HG03135 (cell line): ENCODE measurements at regions not wholly inside any gene's neighbourhood (a gene's known extent, or its start where the extent isn't known, plus 50 kb on each side); places are given as distances from the start of the nearest gene placed in this dataset.
"Not testable (repeated sequence)": the region's sequence is repeated elsewhere in the genome, so short reads cannot be mapped to it uniquely, and the experiment has no call there.

Source experiments
- ATAC-seq: cut with Tn5 transposase; IDR thresholded peaks from one replicate; pipeline ENCODE4 v1.9.1; 2021; ENCODE audit warnings: mild to moderate bottlenecking, moderate library complexity; ENCODE audit not compliant: unreplicated experiment

DNA sequence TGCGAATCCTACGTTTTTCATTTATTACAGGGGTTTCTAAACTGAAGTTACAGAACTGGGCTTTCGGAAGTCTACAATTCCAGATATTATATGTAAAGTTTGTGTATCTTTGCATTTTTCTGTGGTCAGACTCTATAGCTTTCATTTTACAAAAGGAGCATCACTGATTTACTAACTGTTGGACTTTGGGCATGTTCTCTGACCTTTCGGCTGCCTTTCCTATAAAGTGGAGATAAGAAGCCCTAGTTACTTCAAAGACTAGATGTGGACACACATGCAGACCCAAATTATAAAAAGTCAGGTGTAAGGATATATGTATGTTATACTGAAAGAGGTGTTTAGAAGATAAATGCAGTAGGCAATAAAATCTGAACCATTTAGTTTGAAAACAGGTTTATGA, 126.6 kb upstream of the PRKCQ start:
- ATAC-seq = no peak

GRCh38 chr10:6704896-6705295, 124.8 kb upstream of the PRKCQ start:
- ATAC-seq = no peak

GRCh38 chr10:6702833-6703232, 122.8 kb upstream of the PRKCQ start:
- ATAC-seq = not testable (repeated sequence)

- no peak for ATAC-seq
Measured at GRCh38 chr10:6702030-6702429, 122.0 kb upstream of the PRKCQ start.

DNA sequence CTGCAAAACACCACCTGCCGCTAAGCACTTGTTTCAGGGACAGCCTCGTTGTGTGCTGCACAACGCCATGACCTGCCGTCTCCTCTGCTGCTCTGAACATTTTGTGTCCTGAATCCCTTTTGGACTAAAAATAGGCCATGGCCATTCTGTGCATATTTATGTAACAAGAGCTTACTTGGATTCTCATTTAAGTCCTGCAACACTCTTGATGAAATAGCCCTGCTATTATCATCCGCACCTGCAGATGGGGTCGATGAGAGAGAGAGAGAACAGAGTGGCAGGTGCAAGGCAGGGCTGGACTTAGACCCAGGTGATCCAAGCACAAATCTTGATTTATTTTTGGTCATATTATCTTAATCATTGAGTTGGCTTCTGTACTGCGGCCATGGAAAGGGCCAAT, 121.2 kb upstream of the PRKCQ start:
- no peak for ATAC-seq

GRCh38 chr10:6700066-6700465, 120.0 kb upstream of the PRKCQ start:
- ATAC-seq = no peak

- no peak for ATAC-seq
Measured at GRCh38 chr10:6699336-6699735, 119.3 kb upstream of the PRKCQ start.

DNA sequence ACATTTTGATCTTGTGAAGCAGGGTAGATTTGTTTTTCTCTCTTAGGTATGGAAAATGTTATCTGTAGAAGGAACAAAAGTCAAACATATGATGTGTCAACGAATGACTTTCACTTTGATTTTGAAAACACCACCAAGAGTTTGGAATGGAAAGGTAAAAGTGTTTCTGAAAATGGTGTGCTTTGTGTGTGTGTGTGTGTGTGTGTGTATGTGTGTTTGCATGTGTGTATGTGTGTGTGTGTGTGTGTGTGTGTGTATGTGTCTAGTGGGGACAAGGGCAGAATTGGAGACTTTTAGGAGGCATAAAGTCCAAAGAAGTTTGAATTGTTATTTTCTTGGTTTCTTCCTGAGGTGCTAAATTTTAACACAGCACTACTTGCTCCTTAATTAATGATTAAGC, 115.4 kb upstream of the PRKCQ start:
- ATAC-seq = no peak

GRCh38 chr10:6694447-6695140, 114.5 kb upstream of the PRKCQ start:
- ATAC-seq = no peak

- ATAC-seq = no peak
Measured at GRCh38 chr10:6692856-6693255, 112.8 kb upstream of the PRKCQ start.

- no peak for ATAC-seq
Measured at GRCh38 chr10:6692103-6692502, 112.0 kb upstream of the PRKCQ start.

DNA sequence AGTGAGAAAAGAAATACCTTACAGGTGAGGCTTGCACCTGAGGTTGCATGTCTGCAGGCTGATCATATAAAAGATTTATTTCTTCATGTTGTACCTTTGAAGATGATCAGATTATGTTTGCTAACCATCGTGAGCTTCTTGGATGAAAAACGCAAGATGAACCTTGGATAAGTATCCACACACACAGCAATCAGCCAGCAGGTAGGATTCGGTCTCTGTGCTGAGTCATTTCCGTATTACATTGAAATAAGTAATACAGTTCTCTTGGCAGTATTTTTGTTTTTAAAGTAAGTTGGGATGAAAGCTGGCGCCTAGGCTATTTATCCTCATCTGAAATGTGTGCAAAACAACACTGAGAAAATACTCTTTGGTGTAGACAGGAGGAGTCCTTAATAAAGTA, 109.0 kb upstream of the PRKCQ start:
- no peak for ATAC-seq

DNA sequence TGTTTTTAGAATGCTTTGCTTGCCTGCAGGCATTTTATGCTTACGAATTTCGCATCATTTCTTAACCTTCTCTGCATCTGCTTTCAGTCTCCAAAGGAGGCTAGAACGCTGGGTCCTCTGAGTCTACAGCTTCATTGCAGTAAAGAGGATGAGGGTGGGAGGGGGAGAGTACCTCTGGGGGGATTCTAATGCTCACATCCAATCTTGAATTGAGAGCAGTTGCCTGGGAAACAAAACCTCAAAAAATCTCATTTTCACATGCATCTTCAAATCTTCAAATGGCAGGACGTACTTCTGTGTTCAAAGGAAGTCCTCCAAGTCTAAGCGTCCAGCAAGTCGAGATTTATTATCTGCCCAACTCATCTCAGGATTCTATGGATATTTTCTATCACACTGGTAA, 100.7 kb upstream of the PRKCQ start:
- ATAC-seq = no peak

- no peak for ATAC-seq
Measured at GRCh38 chr10:6678956-6679355, 98.9 kb upstream of the PRKCQ start.

GRCh38 chr10:6678211-6678803, 98.2 kb upstream of the PRKCQ start:
- no peak for ATAC-seq

DNA sequence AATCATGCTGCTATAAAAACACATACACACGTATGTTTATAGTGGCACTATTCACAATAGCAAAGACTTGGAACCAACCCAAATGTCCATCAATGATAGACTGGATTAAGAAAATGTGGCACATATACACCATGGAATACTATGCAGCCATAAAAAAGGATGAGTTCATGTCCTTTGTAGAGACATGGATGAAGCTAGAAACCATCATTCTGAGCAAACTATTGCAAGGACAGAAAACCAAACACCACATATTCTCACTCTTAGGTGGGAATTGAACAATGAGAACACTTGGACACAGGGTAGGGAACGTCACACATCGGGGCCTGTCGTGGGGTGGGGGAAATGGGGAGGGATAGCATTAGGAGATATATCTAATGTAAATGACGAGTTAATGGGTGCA, 97.1 kb upstream of the PRKCQ start:
- ATAC-seq = not testable (repeated sequence)

GRCh38 chr10:6674291-6674690, 94.2 kb upstream of the PRKCQ start:
- ATAC-seq = no peak

GRCh38 chr10:6671976-6672375, 91.9 kb upstream of the PRKCQ start:
- no peak for ATAC-seq

DNA sequence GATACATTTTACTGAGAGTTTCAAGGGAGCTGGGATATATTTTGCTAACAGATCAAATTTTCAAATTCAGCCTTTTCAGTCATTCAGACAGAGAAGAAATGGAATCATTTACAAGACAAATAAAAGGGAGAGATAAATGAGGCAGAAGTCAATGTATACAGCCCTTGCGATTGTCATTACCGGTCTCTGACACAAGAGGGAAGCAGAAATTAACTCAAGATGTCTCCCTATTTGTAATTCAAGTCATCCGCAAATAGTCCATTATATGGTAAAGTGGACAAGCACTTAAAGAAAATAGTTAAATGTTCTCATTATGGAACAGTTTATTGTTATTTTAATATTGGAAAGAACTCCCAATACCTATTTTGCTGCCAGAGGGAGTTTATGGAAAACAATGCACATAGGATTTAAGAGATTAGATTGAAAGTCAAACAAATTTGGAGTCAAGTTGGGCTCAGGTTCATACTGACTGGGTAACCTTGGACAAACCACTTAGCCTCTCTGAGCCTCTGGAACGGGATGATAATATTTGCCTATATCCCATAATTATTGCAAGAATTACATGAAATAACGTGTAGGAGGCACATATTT, 89.3 kb upstream of the PRKCQ start:
- ATAC-seq = no peak

DNA sequence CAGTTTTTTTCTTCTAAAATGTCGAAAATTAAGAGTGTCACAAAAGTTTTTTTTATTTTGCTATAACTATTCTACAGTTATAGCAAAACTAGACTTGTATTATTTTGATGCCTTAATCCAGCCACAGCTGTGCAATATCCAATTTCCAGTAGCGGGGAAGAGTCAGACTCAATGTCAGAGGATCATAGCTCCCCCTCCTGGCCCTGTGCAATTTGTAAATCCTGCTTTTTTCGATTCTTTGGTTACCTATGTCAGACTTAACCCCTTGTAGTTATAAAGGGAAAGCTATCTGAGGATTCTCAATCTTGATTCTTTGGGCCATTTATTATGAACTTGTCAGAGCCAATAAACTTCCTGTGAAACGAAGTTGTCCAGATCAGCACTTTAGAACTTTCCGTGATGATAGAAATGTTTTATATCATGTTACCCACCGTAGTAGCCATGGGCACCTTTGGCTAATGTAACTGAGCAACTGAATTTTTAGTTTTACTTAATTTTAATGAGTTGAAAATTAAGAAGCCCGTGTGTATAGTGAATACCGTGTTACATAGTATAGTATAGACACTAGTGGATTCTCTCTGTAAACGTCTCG, 87.7 kb upstream of the PRKCQ start:
- no peak for ATAC-seq

DNA sequence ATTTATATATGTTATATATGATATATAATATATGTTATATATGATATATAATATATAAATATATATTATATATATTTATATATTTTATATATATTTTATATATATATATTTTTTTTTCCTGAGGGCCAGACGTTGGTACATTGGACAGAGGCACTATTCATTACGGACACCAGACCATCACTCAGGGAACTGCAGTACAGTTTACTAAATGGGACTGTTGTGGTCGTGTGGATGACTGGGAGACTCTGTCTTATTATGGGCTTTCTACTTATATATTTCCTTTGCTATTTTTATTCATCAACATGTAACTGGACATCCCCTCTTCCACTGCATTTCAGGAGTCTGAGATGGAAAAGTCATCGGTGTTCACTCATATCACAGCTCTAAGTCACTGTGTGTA, 87.1 kb upstream of the PRKCQ start:
- no peak for ATAC-seq

DNA sequence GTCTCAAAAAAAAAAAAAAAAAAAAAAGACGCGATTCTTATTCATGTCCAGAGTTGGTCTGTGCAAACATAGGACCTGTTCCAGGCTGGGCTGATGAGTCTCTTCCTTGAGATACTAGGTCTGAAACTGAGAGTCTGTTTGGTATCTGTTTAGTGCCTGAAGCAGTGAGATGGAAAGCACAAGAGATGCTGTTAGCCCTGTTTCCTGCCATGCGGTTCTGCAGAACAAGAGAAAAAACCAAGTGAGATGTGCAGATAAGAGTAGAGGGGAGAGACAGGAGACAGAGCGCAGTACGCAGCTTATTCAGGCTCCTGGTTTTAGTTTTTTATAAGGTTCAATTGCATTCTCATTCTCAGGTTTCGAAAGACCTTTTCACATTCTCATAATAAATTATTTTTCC, 85.8 kb upstream of the PRKCQ start:
- no peak for ATAC-seq
